ENCODE measurements at regions not wholly inside any gene's neighbourhood (a gene's known extent, or its start where the extent isn't known, plus 50 kb on each side); places are given as distances from the start of the nearest gene placed in this dataset.

DNA sequence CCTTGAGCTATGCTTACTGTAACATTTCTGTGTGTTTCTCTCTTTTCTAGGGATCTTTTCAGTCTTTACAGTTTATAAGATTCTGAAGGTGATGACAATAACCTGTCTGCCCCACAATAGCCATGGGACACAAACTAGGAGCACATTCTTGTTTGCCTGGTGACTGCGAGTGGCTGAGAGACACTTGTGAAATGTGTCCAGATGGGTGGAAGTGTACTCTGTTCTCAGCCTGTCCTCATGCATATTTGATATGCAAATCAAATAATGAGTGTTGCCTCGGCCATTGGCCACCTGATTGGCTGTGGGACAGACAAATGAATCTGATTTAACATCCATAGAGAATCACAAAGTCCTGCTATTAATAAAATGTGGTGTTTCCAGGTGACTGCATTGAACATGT, 246.2 kb downstream of the HNMT start:
- 83 to 85% methylated on average over 2 of the region's 2 CpGs for WGBS, 2 donors
- DNase-seq = no peak
- intact Hi-C loops (cut with DNase I) = no loop called here

DNA sequence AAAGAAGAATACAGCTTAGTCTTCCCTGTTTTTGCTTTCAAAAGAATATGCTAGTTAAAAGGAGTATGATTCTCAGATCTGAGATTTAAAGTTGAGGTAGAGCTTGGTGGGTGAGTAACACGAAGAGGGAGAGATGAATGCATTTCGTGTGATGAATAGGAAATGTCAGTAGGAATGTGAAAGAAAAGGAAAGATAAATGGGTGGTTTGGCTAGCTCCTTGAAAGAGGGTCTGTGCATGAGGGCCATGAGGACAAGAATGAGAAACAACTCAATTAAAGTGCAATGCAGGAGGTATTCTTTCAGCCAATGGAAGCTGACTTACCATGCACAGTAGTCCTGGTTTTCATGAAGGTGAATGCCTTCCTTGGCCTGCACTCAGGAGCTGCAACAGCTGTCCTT, 248.2 kb downstream of the HNMT start:
- no peaks in the 10 kb centered on the region for H3K27me3 ChIP-seq
- intact Hi-C loops (cut with DNase I) = no loop called here
- DNase-seq = no peak
- no peak overlapping the region for H3K4me3 ChIP-seq
- H3K4me1 ChIP-seq = no peaks in the 10 kb centered on the region
- no peaks in the 10 kb centered on the region for H3K9me3 ChIP-seq
- TF ChIP-seq POLR2A (IDR thresholded peaks at IDR 0.05) = no peak
- no peak overlapping the region for H3K27ac ChIP-seq
- H3K36me3 ChIP-seq = no peaks in the 10 kb centered on the region
- WGBS, 2 donors = 87 to 93% methylated on average over 2 of the region's 2 CpGs

More for the DNA sequence above, 246.2 kb downstream of the HNMT start:
- TF ChIP-seq POLR2A (IDR thresholded peaks at IDR 0.05) (no peak), POLR2AphosphoS5 (IDR thresholded peaks at IDR 0.05) (no peak), EP300 (IDR thresholded peaks at IDR 0.05) (no peak)
- TF ChIP-seq, protein P1, sequence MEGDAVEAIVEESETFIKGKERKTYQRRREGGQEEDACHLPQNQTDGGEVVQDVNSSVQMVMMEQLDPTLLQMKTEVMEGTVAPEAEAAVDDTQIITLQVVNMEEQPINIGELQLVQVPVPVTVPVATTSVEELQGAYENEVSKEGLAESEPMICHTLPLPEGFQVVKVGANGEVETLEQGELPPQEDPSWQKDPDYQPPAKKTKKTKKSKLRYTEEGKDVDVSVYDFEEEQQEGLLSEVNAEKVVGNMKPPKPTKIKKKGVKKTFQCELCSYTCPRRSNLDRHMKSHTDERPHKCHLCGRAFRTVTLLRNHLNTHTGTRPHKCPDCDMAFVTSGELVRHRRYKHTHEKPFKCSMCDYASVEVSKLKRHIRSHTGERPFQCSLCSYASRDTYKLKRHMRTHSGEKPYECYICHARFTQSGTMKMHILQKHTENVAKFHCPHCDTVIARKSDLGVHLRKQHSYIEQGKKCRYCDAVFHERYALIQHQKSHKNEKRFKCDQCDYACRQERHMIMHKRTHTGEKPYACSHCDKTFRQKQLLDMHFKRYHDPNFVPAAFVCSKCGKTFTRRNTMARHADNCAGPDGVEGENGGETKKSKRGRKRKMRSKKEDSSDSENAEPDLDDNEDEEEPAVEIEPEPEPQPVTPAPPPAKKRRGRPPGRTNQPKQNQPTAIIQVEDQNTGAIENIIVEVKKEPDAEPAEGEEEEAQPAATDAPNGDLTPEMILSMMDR (IDR thresholded peaks at IDR 0.05) = no peak
- Histone ChIP-seq H3K4me3 (no peak overlapping the region), H3K4me1 (no peaks in the 10 kb centered on the region), H3K36me3 (no peaks in the 10 kb centered on the region), H3K27ac (no peak overlapping the region), H3K27me3 (no peaks in the 10 kb centered on the region), H3K9me3 (no peaks in the 10 kb centered on the region)

- Histone ChIP-seq H3K27ac (no peak overlapping the region), H3K4me1 (no peaks in the 10 kb centered on the region), H3K27me3 (no peaks in the 10 kb centered on the region), H3K9me3 (no peaks in the 10 kb centered on the region), H3K4me3 (no peak overlapping the region), H3K36me3 (no peaks in the 10 kb centered on the region)
- TF ChIP-seq, protein P1 (IDR thresholded peaks at IDR 0.05) = no peak
- TF ChIP-seq EP300 (IDR thresholded peaks at IDR 0.05) (no peak), POLR2A (IDR thresholded peaks at IDR 0.05) (no peak), POLR2AphosphoS5 (IDR thresholded peaks at IDR 0.05) (no peak)
- WGBS, 2 donors = 58 to 78% methylated on average over 2 of the region's 2 CpGs
- intact Hi-C loops (cut with DNase I) = no loop called here
- no peak for DNase-seq
Observed at GRCh38 chr2:138213084-138213483, 248.8 kb downstream of the HNMT start.

GRCh38 chr2:138213624-138214023, 249.4 kb downstream of the HNMT start:
- Histone ChIP-seq H3K27me3 (no peaks in the 10 kb centered on the region), H3K36me3 (no peaks in the 10 kb centered on the region), H3K9me3 (no peaks in the 10 kb centered on the region), H3K4me3 (no peak overlapping the region), H3K4me1 (no peaks in the 10 kb centered on the region), H3K27ac (no peak overlapping the region)
- intact Hi-C loops (cut with DNase I) = no loop called here
- no peak for DNase-seq
- TF ChIP-seq, protein P1 (IDR thresholded peaks at IDR 0.05) = no peak
- TF ChIP-seq POLR2A (IDR thresholded peaks at IDR 0.05) (no peak), EP300 (IDR thresholded peaks at IDR 0.05) (no peak)

GRCh38 chr2:138215958-138216357, 251.7 kb downstream of the HNMT start:
- no peaks in the 10 kb centered on the region for H3K36me3 ChIP-seq
- H3K4me3 ChIP-seq = no peak overlapping the region
- 87 to 95% methylated on average over 1 of the region's 1 CpG for WGBS, 2 donors
- no peaks in the 10 kb centered on the region for H3K27me3 ChIP-seq
- no peaks in the 10 kb centered on the region for H3K9me3 ChIP-seq
- intact Hi-C loops (cut with DNase I) = no loop called here
- no peaks in the 10 kb centered on the region for H3K4me1 ChIP-seq
- H3K27ac ChIP-seq = no peak overlapping the region
- TF ChIP-seq POLR2AphosphoS5 (IDR thresholded peaks at IDR 0.05) (no peak), POLR2A (IDR thresholded peaks at IDR 0.05) (no peak), EP300 (IDR thresholded peaks at IDR 0.05) (no peak)
- TF ChIP-seq, protein P1 (IDR thresholded peaks at IDR 0.05) = no peak
- no peak for DNase-seq
